Central memory CD4-positive, alpha-beta T cell (primary cell): ENCODE measurements at regions not wholly inside any gene's neighbourhood (a gene's known extent, or its start where the extent isn't known, plus 50 kb on each side); places are given as distances from the start of the nearest gene placed in this dataset.
"Not testable (repeated sequence)": the region's sequence is repeated elsewhere in the genome, so short reads cannot be mapped to it uniquely, and the experiment has no call there.

Experiments
- DNase-seq: peaks from one replicate; pipeline ENCODE4 v3.0.0; 2022

GRCh38 chr7:92968502-92968901, 132.1 kb upstream of the CDK6 start:
- DNase-seq: no peak

GRCh38 chr7:92967238-92967637, 130.9 kb upstream of the CDK6 start:
- DNase-seq: no peak

- DNase-seq: no peak
Observed at GRCh38 chr7:92964141-92964540, 127.8 kb upstream of the CDK6 start.

GRCh38 chr7:92963566-92963965, 127.2 kb upstream of the CDK6 start:
- DNase-seq: no peak

GRCh38 chr7:92961961-92962360, 125.6 kb upstream of the CDK6 start:
- no peak for DNase-seq

- DNase-seq: no peak
Observed at GRCh38 chr7:92956575-92956974, 120.2 kb upstream of the CDK6 start.

GRCh38 chr7:92955081-92955480, 118.7 kb upstream of the CDK6 start:
- no peak for DNase-seq

GRCh38 chr7:92953657-92954056, 117.3 kb upstream of the CDK6 start:
- no peak for DNase-seq

- no peak for DNase-seq
Observed at GRCh38 chr7:92949748-92950147, 113.4 kb upstream of the CDK6 start.

- no peak for DNase-seq
Observed at GRCh38 chr7:92945840-92946239, 109.5 kb upstream of the CDK6 start.

- DNase-seq: no peak
Observed at GRCh38 chr7:92944633-92945032, 108.3 kb upstream of the CDK6 start.

- not testable (repeated sequence) for DNase-seq
Observed at GRCh38 chr7:92942706-92943105, 106.3 kb upstream of the CDK6 start.

- DNase-seq: no peak
Observed at GRCh38 chr7:92939666-92940360, 103.4 kb upstream of the CDK6 start.

- DNase-seq: no peak
Observed at GRCh38 chr7:92934096-92934495, 97.7 kb upstream of the CDK6 start.

- no peak for DNase-seq
Observed at GRCh38 chr7:92932450-92932849, 96.1 kb upstream of the CDK6 start.

GRCh38 chr7:92930404-92930803, 94.0 kb upstream of the CDK6 start:
- no peak for DNase-seq

GRCh38 chr7:92926697-92927044, 90.3 kb upstream of the CDK6 start:
- DNase-seq: no peak

GRCh38 chr7:92925876-92926696, 89.7 kb upstream of the CDK6 start:
- DNase-seq: no peak

- DNase-seq: no peak
Observed at GRCh38 chr7:92924800-92925199, 88.4 kb upstream of the CDK6 start.

GRCh38 chr7:92917230-92917629, 80.9 kb upstream of the CDK6 start:
- DNase-seq: no peak

GRCh38 chr7:92916770-92917224, 80.4 kb upstream of the CDK6 start:
- no peak for DNase-seq

GRCh38 chr7:92915348-92915747, 79.0 kb upstream of the CDK6 start:
- no peak for DNase-seq

- DNase-seq: no peak
Observed at GRCh38 chr7:92914645-92915044, 78.3 kb upstream of the CDK6 start.

- no peak for DNase-seq
Observed at GRCh38 chr7:92913849-92914248, 77.5 kb upstream of the CDK6 start.
